ENCODE measurements at regions not wholly inside any gene's neighbourhood (a gene's known extent, or its start where the extent isn't known, plus 50 kb on each side); places are given as distances from the start of the nearest gene placed in this dataset.
"Not testable (repeated sequence)": the region's sequence is repeated elsewhere in the genome, so short reads cannot be mapped to it uniquely, and the experiment has no call there.

- Mint-ChIP-seq H3K27me3 (no peaks in the 10 kb centered on the region), H3K4me1 (no peaks in the 10 kb centered on the region), H3K36me3 (no peaks in the 10 kb centered on the region), H3K4me3 (no peak overlapping the region), H3K27ac (no peak overlapping the region), H3K9me3 (peaks cover 0 to 12% (median 4%) of the 10 kb centered on the region in 8 donors)
- Histone ChIP-seq H3K36me3 (ENCODE audit: insufficient read depth, low read length) (no peaks in the 10 kb centered on the region), H3K27ac (ENCODE audit: low read depth, low read length) (no peak overlapping the region), H3K4me3 (ENCODE audit: low read length in 2 of 2) (no peak overlapping the region), H3K4me1 (ENCODE audit: insufficient read depth, low read length) (no peaks in the 10 kb centered on the region), H3K9me3 (ENCODE audit: control insufficient read depth in 1 of 2, low read length in 2 of 2) (peaks cover 0 to 6% of the 10 kb centered on the region in 2 donors), H3K27me3 (ENCODE audit: insufficient read depth, low read length) (no peaks in the 10 kb centered on the region)
- CTCF ChIA-PET (ENCODE audit: partially characterized antibody): interaction anchor here (1.1 kb wide), 1 partner anchor 10 kb away, joined by 3 read pairs; no protein-coding TSS in a partner anchor
- intact Hi-C loops (cut with micrococcal nuclease): no loop called here
- POLR2A ChIA-PET (ENCODE audit: partially characterized antibody): no interaction called here
- DNase-seq: no peak
Observed at GRCh38 chr6:68182386-68182785, 452.7 kb upstream of the ADGRB3 start.

- H3K27ac Mint-ChIP-seq; H3K4me3 Mint-ChIP-seq; CTCF ChIA-PET (ENCODE audit: partially characterized antibody); H3K36me3 Mint-ChIP-seq; H3K36me3 ChIP-seq (ENCODE audit: insufficient read depth, low read length); POLR2A ChIA-PET (ENCODE audit: partially characterized antibody); H3K9me3 Mint-ChIP-seq; DNase-seq; H3K4me1 Mint-ChIP-seq; H3K27me3 ChIP-seq (ENCODE audit: insufficient read depth, low read length); H3K27ac ChIP-seq (ENCODE audit: low read depth, low read length); H3K4me1 ChIP-seq (ENCODE audit: insufficient read depth, low read length); intact Hi-C loops (cut with micrococcal nuclease); H3K9me3 ChIP-seq (ENCODE audit: control insufficient read depth in 1 of 2, low read length in 2 of 2); H3K27me3 Mint-ChIP-seq; H3K4me3 ChIP-seq (ENCODE audit: low read length in 2 of 2): not testable (repeated sequence)
Observed at GRCh38 chr6:68181027-68181426, 454.1 kb upstream of the ADGRB3 start.

- no peak overlapping the region for H3K4me3 ChIP-seq (ENCODE audit: low read length in 2 of 2)
- H3K4me1 Mint-ChIP-seq: no peaks in the 10 kb centered on the region
- H3K36me3 ChIP-seq (ENCODE audit: insufficient read depth, low read length): no peaks in the 10 kb centered on the region
- H3K9me3 ChIP-seq (ENCODE audit: control insufficient read depth in 1 of 2, low read length in 2 of 2): peaks cover 0 to 6% of the 10 kb centered on the region in 2 donors
- POLR2A ChIA-PET (ENCODE audit: partially characterized antibody): no interaction called here
- DNase-seq: no peak
- CTCF ChIA-PET (ENCODE audit: partially characterized antibody): no interaction called here
- intact Hi-C loops (cut with micrococcal nuclease): no loop called here
- peaks cover 0 to 7% (median 4%) of the 10 kb centered on the region in 8 donors for H3K9me3 Mint-ChIP-seq
- H3K27me3 ChIP-seq (ENCODE audit: insufficient read depth, low read length): no peaks in the 10 kb centered on the region
- H3K36me3 Mint-ChIP-seq: no peaks in the 10 kb centered on the region
- H3K27ac ChIP-seq (ENCODE audit: low read depth, low read length): no peak overlapping the region
- no peaks in the 10 kb centered on the region for H3K4me1 ChIP-seq (ENCODE audit: insufficient read depth, low read length)
- no peaks in the 10 kb centered on the region for H3K27me3 Mint-ChIP-seq
- H3K27ac Mint-ChIP-seq: no peak overlapping the region
- H3K4me3 Mint-ChIP-seq: no peak overlapping the region
Observed at GRCh38 chr6:68173616-68174015, 461.5 kb upstream of the ADGRB3 start.

GRCh38 chr6:68169922-68170321 is 465.2 kb upstream of the ADGRB3 start:
- CTCF ChIA-PET (ENCODE audit: partially characterized antibody): no interaction called here
- no peaks in the 10 kb centered on the region for H3K27me3 Mint-ChIP-seq
- no peaks in the 10 kb centered on the region for H3K36me3 Mint-ChIP-seq

GRCh38 chr6:68167604-68168003 is 467.5 kb upstream of the ADGRB3 start:
- DNase-seq: no peak
- H3K4me3 Mint-ChIP-seq: no peak overlapping the region
- no peaks in the 10 kb centered on the region for H3K36me3 Mint-ChIP-seq
- Histone ChIP-seq H3K36me3 (ENCODE audit: insufficient read depth, low read length) (no peaks in the 10 kb centered on the region), H3K27ac (ENCODE audit: low read depth, low read length) (no peak overlapping the region), H3K27me3 (ENCODE audit: insufficient read depth, low read length) (no peaks in the 10 kb centered on the region), H3K4me1 (ENCODE audit: insufficient read depth, low read length) (no peaks in the 10 kb centered on the region), H3K9me3 (ENCODE audit: control insufficient read depth in 1 of 2, low read length in 2 of 2) (no peaks in the 10 kb centered on the region), H3K4me3 (ENCODE audit: low read length in 2 of 2) (no peak overlapping the region)
- H3K9me3 Mint-ChIP-seq: peaks cover 0 to 14% (median 4%) of the 10 kb centered on the region in 8 donors
- H3K27ac Mint-ChIP-seq: no peak overlapping the region
- H3K27me3 Mint-ChIP-seq: no peaks in the 10 kb centered on the region
- H3K4me1 Mint-ChIP-seq: no peaks in the 10 kb centered on the region
- intact Hi-C loops (cut with micrococcal nuclease): no loop called here
- CTCF ChIA-PET (ENCODE audit: partially characterized antibody): no interaction called here
- POLR2A ChIA-PET (ENCODE audit: partially characterized antibody): no interaction called here

More at GRCh38 chr6:68169922-68170321, 465.2 kb upstream of the ADGRB3 start:
- Histone ChIP-seq H3K9me3 (ENCODE audit: control insufficient read depth in 1 of 2, low read length in 2 of 2) (no peaks in the 10 kb centered on the region), H3K27ac (ENCODE audit: low read depth, low read length) (no peak overlapping the region), H3K27me3 (ENCODE audit: insufficient read depth, low read length) (no peaks in the 10 kb centered on the region), H3K4me1 (ENCODE audit: insufficient read depth, low read length) (no peaks in the 10 kb centered on the region), H3K36me3 (ENCODE audit: insufficient read depth, low read length) (no peaks in the 10 kb centered on the region), H3K4me3 (ENCODE audit: low read length in 2 of 2) (no peak overlapping the region)
- POLR2A ChIA-PET (ENCODE audit: partially characterized antibody): no interaction called here
- Mint-ChIP-seq H3K4me3 (no peak overlapping the region), H3K27ac (no peak overlapping the region), H3K4me1 (no peaks in the 10 kb centered on the region), H3K9me3 (peaks cover 0 to 12% (median 2%) of the 10 kb centered on the region in 8 donors)
- intact Hi-C loops (cut with micrococcal nuclease): no loop called here
- DNase-seq: no peak

- H3K36me3 ChIP-seq (ENCODE audit: insufficient read depth, low read length); H3K27ac ChIP-seq (ENCODE audit: low read depth, low read length); POLR2A ChIA-PET (ENCODE audit: partially characterized antibody); intact Hi-C loops (cut with micrococcal nuclease); H3K9me3 ChIP-seq (ENCODE audit: control insufficient read depth in 1 of 2, low read length in 2 of 2); CTCF ChIA-PET (ENCODE audit: partially characterized antibody); H3K4me1 ChIP-seq (ENCODE audit: insufficient read depth, low read length); H3K27me3 Mint-ChIP-seq; H3K27ac Mint-ChIP-seq; H3K4me3 Mint-ChIP-seq; H3K4me3 ChIP-seq (ENCODE audit: low read length in 2 of 2); H3K4me1 Mint-ChIP-seq; H3K36me3 Mint-ChIP-seq; DNase-seq; H3K27me3 ChIP-seq (ENCODE audit: insufficient read depth, low read length): not testable (repeated sequence)
- H3K9me3 Mint-ChIP-seq: peaks cover 0 to 19% (median 8%) of the 10 kb centered on the region in 8 donors
Observed at GRCh38 chr6:68160812-68161211, 474.3 kb upstream of the ADGRB3 start.

GRCh38 chr6:68160348-68160747 is 474.7 kb upstream of the ADGRB3 start:
- H3K27me3 Mint-ChIP-seq: no peaks in the 10 kb centered on the region
- ChIA-PET CTCF (ENCODE audit: partially characterized antibody) (no interaction called here), POLR2A (ENCODE audit: partially characterized antibody) (no interaction called here)
- Histone ChIP-seq H3K4me3 (ENCODE audit: low read length in 2 of 2) (no peak overlapping the region), H3K27ac (ENCODE audit: low read depth, low read length) (no peak overlapping the region), H3K9me3 (ENCODE audit: control insufficient read depth in 1 of 2, low read length in 2 of 2) (no peaks in the 10 kb centered on the region), H3K4me1 (ENCODE audit: insufficient read depth, low read length) (no peaks in the 10 kb centered on the region), H3K36me3 (ENCODE audit: insufficient read depth, low read length) (no peaks in the 10 kb centered on the region), H3K27me3 (ENCODE audit: insufficient read depth, low read length) (no peaks in the 10 kb centered on the region)
- H3K27ac Mint-ChIP-seq: no peak overlapping the region
- no peaks in the 10 kb centered on the region for H3K4me1 Mint-ChIP-seq
- peaks cover 0 to 19% (median 8%) of the 10 kb centered on the region in 8 donors for H3K9me3 Mint-ChIP-seq
- intact Hi-C loops (cut with micrococcal nuclease): no loop called here
- H3K36me3 Mint-ChIP-seq: no peaks in the 10 kb centered on the region
- DNase-seq: no peak
- no peak overlapping the region for H3K4me3 Mint-ChIP-seq

- ChIA-PET CTCF (ENCODE audit: partially characterized antibody) (no interaction called here), POLR2A (ENCODE audit: partially characterized antibody) (no interaction called here)
- H3K36me3 Mint-ChIP-seq: no peaks in the 10 kb centered on the region
- H3K27me3 Mint-ChIP-seq: no peaks in the 10 kb centered on the region
- no peak overlapping the region for H3K4me3 Mint-ChIP-seq
- no peak overlapping the region for H3K27ac Mint-ChIP-seq
- no peaks in the 10 kb centered on the region for H3K9me3 ChIP-seq (ENCODE audit: control insufficient read depth in 1 of 2, low read length in 2 of 2)
- H3K4me1 Mint-ChIP-seq: no peaks in the 10 kb centered on the region
- H3K36me3 ChIP-seq (ENCODE audit: insufficient read depth, low read length): no peaks in the 10 kb centered on the region
- intact Hi-C loops (cut with micrococcal nuclease): no loop called here
- no peak overlapping the region for H3K4me3 ChIP-seq (ENCODE audit: low read length in 2 of 2)
- no peaks in the 10 kb centered on the region for H3K4me1 ChIP-seq (ENCODE audit: insufficient read depth, low read length)
- H3K27me3 ChIP-seq (ENCODE audit: insufficient read depth, low read length): no peaks in the 10 kb centered on the region
- no peak overlapping the region for H3K27ac ChIP-seq (ENCODE audit: low read depth, low read length)
- DNase-seq: no peak
- peaks cover 0 to 16% (median 5%) of the 10 kb centered on the region in 8 donors for H3K9me3 Mint-ChIP-seq
Observed at GRCh38 chr6:68159433-68159832, 475.6 kb upstream of the ADGRB3 start.
